ENCODE measurements at regions not wholly inside any gene's neighbourhood (a gene's known extent, or its start where the extent isn't known, plus 50 kb on each side); places are given as distances from the start of the nearest gene placed in this dataset.

- no peak for DNase-seq (ENCODE audit: low read depth)
Observed at GRCh38 chr12:61490526-61491498, 769.4 kb upstream of the USP15 start.

- DNase-seq (ENCODE audit: low read depth) = no peak
Observed at GRCh38 chr12:61502179-61502578, 758.0 kb upstream of the USP15 start.

- DNase-seq (ENCODE audit: low read depth) = no peak
Observed at GRCh38 chr12:61504396-61505080, 755.7 kb upstream of the USP15 start.

- no peak for DNase-seq (ENCODE audit: low read depth)
Observed at GRCh38 chr12:61513499-61513898, 746.7 kb upstream of the USP15 start.

- no peak for DNase-seq (ENCODE audit: low read depth)
Observed at GRCh38 chr12:61514016-61514415, 746.2 kb upstream of the USP15 start.

- no peak for DNase-seq (ENCODE audit: low read depth)
Observed at GRCh38 chr12:61521258-61521657, 738.9 kb upstream of the USP15 start.

- no peak for DNase-seq (ENCODE audit: low read depth)
Observed at GRCh38 chr12:61523276-61523992, 736.8 kb upstream of the USP15 start.

GRCh38 chr12:61524851-61525250 is 735.4 kb upstream of the USP15 start:
- no peak for DNase-seq (ENCODE audit: low read depth)

- DNase-seq (ENCODE audit: low read depth) = no peak
Observed at GRCh38 chr12:61525331-61525730, 734.9 kb upstream of the USP15 start.

- DNase-seq (ENCODE audit: low read depth) = no peak
Observed at GRCh38 chr12:61530456-61530855, 729.7 kb upstream of the USP15 start.

GRCh38 chr12:61531195-61531594 is 729.0 kb upstream of the USP15 start:
- DNase-seq (ENCODE audit: low read depth) = no peak

- no peak for DNase-seq (ENCODE audit: low read depth)
Observed at GRCh38 chr12:61536117-61536516, 724.1 kb upstream of the USP15 start.

- DNase-seq (ENCODE audit: low read depth) = no peak
Observed at GRCh38 chr12:61536525-61536924, 723.7 kb upstream of the USP15 start.

- DNase-seq (ENCODE audit: low read depth) = no peak
Observed at GRCh38 chr12:61538951-61539350, 721.3 kb upstream of the USP15 start.

- no peak for DNase-seq (ENCODE audit: low read depth)
Observed at GRCh38 chr12:61542551-61542950, 717.7 kb upstream of the USP15 start.

GRCh38 chr12:61546296-61546695 is 713.9 kb upstream of the USP15 start:
- no peak for DNase-seq (ENCODE audit: low read depth)

- no peak for DNase-seq (ENCODE audit: low read depth)
Observed at GRCh38 chr12:61553091-61553490, 707.1 kb upstream of the USP15 start.

GRCh38 chr12:61554268-61555008 is 705.8 kb upstream of the USP15 start:
- no peak for DNase-seq (ENCODE audit: low read depth)

- DNase-seq (ENCODE audit: low read depth) = no peak
Observed at GRCh38 chr12:61563665-61564450, 696.3 kb upstream of the USP15 start.

GRCh38 chr12:61564466-61564865 is 695.7 kb upstream of the USP15 start:
- DNase-seq (ENCODE audit: low read depth) = no peak

- DNase-seq (ENCODE audit: low read depth) = no peak
Observed at GRCh38 chr12:61566183-61566582, 694.0 kb upstream of the USP15 start.

All from amniotic epithelial cell (primary cell).